Esophagus squamous epithelium (tissue), 4 donors: ENCODE measurements at regions not wholly inside any gene's neighbourhood (a gene's known extent, or its start where the extent isn't known, plus 50 kb on each side); places are given as distances from the start of the nearest gene placed in this dataset.

Experiments used
- CTCF ChIP-seq, 6 experiments: fragments of 450-650 bp in 4 of 6; fragments of 200-600 bp in 2 of 6; sonication (generic) in 2 of 6; IDR thresholded peaks; one replicate each; pipeline ENCODE4 v1.5.1; 2016 to 2019; ENCODE audit warnings: antibody characterized with exemption in 6 of 6, mild to moderate bottlenecking in 4 of 6, moderate library complexity in 4 of 6
- POLR2A ChIP-seq, 4 donors: fragments of 450-650 bp; IDR thresholded peaks; one replicate each; pipeline ENCODE4 v1.6.1; 2017; ENCODE audit warnings: antibody characterized with exemption in 4 of 4, mild to moderate bottlenecking in 4 of 4, moderate library complexity in 3 of 4

DNA sequence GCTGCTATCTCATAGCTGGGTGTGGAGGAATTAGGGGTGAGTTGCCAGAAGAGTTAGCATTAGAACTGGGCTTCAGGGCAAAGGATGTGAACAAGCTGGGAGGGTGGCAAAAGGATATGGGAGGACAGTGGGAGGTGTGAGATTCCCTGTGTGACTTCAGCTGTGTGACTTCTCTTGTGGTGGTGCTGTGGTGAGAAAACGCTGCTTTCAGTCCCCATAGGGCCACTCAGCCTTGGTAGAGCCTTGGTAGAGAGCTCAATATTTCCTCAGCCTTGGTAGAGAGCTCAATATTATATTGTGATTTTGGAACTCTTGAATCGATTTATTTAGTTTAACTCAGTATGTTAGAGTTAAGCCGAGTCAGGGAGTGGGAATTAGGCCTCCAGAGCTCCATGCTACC is 499.7 kb downstream of the EDEM1 start:
- TF ChIP-seq CTCF (IDR thresholded peaks at IDR 0.05) (no peak), POLR2A (IDR thresholded peaks at IDR 0.05) (no peak)
